Neuronal stem cell (in vitro differentiated cells): ENCODE measurements at regions not wholly inside any gene's neighbourhood (a gene's known extent, or its start where the extent isn't known, plus 50 kb on each side); places are given as distances from the start of the nearest gene placed in this dataset.

ENCODE experiments used
- DNase-seq: peaks from one replicate; pipeline ENCODE4 v3.0.0-alpha.2; 2013; ENCODE audit warnings: low spot score
- H2AFZ ChIP-seq: one replicate; pipeline ENCODE4 v1.6.1; 2013; ENCODE audit warnings: mild to moderate bottlenecking, low read length, inconsistent platforms
- H2AK5ac ChIP-seq: 2 replicates; pipeline ENCODE4 v1.6.1; 2013; ENCODE audit warnings: low read depth, mild to moderate bottlenecking, inconsistent platforms, low read length, moderate library complexity, mixed read lengths
- H2BK120ac ChIP-seq: 2 replicates; pipeline ENCODE4 v1.6.1; 2013; ENCODE audit warnings: low read depth, mild to moderate bottlenecking, inconsistent platforms, low read length, moderate library complexity, mixed read lengths
- H2BK12ac ChIP-seq: one replicate; pipeline ENCODE4 v1.6.1; 2013; ENCODE audit warnings: low read length, inconsistent platforms
- H2BK15ac ChIP-seq: 2 replicates; pipeline ENCODE4 v1.6.1; 2013; ENCODE audit warnings: mild to moderate bottlenecking, low read length, inconsistent platforms, mixed read lengths
- H2BK5ac ChIP-seq: one replicate; pipeline ENCODE4 v1.6.1; 2013; ENCODE audit warnings: inconsistent platforms, mild to moderate bottlenecking, low read length, moderate library complexity
- H3K14ac ChIP-seq: one replicate; pipeline ENCODE4 v1.6.1; 2013; ENCODE audit warnings: low read length, inconsistent platforms
- H3K18ac ChIP-seq: 2 replicates; pipeline ENCODE4 v1.6.1; 2013; ENCODE audit warnings: low read length, inconsistent platforms
- H3K23ac ChIP-seq: 2 replicates; pipeline ENCODE4 v1.6.1; 2013; ENCODE audit warnings: low read depth, mild to moderate bottlenecking, mixed read lengths, low read length, inconsistent platforms; ENCODE audit not compliant: poor library complexity
- H3K27ac ChIP-seq: replicated peaks from 3 replicates; pipeline ENCODE4 v1.5.1; 2013; ENCODE audit warnings: low read length, inconsistent platforms
- H3K27me3 ChIP-seq, 3 experiments: 2 replicates each; pipeline ENCODE4 v1.6.1; 2013; ENCODE audit warnings: low read length in 3 of 3, mild to moderate bottlenecking in 2 of 3, inconsistent platforms in 1 of 3, low read depth in 1 of 3, mixed read lengths in 1 of 3, moderate library complexity in 1 of 3; ENCODE audit not compliant: control insufficient read depth in 3 of 3, insufficient read depth in 3 of 3
- H3K36me3 ChIP-seq, 2 donors: replicated peaks in 1 of 2; 2 replicates each; pipeline ENCODE4 v1.6.1; 2013; ENCODE audit warnings: low read length in 2 of 2; ENCODE audit not compliant: control insufficient read depth in 2 of 2, insufficient read depth in 2 of 2
- H3K4ac ChIP-seq: 2 replicates; pipeline ENCODE4 v1.6.1; 2013; ENCODE audit warnings: inconsistent platforms, mild to moderate bottlenecking, low read length, moderate library complexity
- H3K4me1 ChIP-seq, 2 donors: 1 replicate in 1 of 2; 2 replicates in 1 of 2; pipeline ENCODE4 v1.6.1; 2013; ENCODE audit warnings: low read length in 2 of 2, low read depth in 1 of 2; ENCODE audit not compliant: control insufficient read depth in 2 of 2, insufficient read depth in 1 of 2
- H3K4me2 ChIP-seq: one replicate; pipeline ENCODE4 v1.6.1; 2013; ENCODE audit warnings: mild to moderate bottlenecking, low read length, inconsistent platforms; ENCODE audit not compliant: insufficient read depth, poor library complexity, severe bottlenecking
- H3K4me3 ChIP-seq, 2 donors: 2 replicates each; pipeline ENCODE4 v1.5.1; 2013; ENCODE audit warnings: low read length in 2 of 2, mild to moderate bottlenecking in 2 of 2, inconsistent platforms in 1 of 2, moderate library complexity in 1 of 2
- H3K79me1 ChIP-seq: one replicate; pipeline ENCODE4 v1.6.1; 2013; ENCODE audit warnings: low read depth, mild to moderate bottlenecking, inconsistent platforms, low read length, moderate library complexity
- H3K9ac ChIP-seq: one replicate; pipeline ENCODE4 v1.6.1; 2013; ENCODE audit warnings: mild to moderate bottlenecking, low read depth, low read length, inconsistent platforms; ENCODE audit not compliant: poor library complexity
- H3K9me3 ChIP-seq, 2 donors: replicated peaks in 1 of 2; 2 replicates each; pipeline versions ENCODE3 to v1.6.1; 2013; ENCODE audit warnings: low read length in 2 of 2, mild to moderate bottlenecking in 2 of 2, inconsistent platforms in 1 of 2, low read depth in 1 of 2, mixed read lengths in 1 of 2, moderate library complexity in 1 of 2; ENCODE audit not compliant: control insufficient read depth in 2 of 2, insufficient read depth in 1 of 2
- H4K8ac ChIP-seq: one replicate; pipeline ENCODE4 v1.6.1; 2013; ENCODE audit warnings: low read depth, mild to moderate bottlenecking, inconsistent platforms, low read length, moderate library complexity
- H4K91ac ChIP-seq: one replicate; pipeline ENCODE4 v1.6.1; 2013; ENCODE audit warnings: low read length, low read depth, mild to moderate bottlenecking, inconsistent platforms; ENCODE audit not compliant: poor library complexity
- WGBS, 2 donors: extraction: QIAGEN DNeasy Blood & Tissue Kit; methylation state at CpG; one replicate each; pipeline ENCODE4 v1.1.7; 2013; ENCODE audit warnings: missing lambda C conversion rate in 2 of 2, mixed read lengths in 1 of 2; ENCODE audit not compliant: insufficient read length in 2 of 2, insufficient replicate concordance in 1 of 2; ENCODE audit errors: extremely low coverage in 2 of 2; 5-methylcytosine and 5-hydroxymethylcytosine counted together

DNA sequence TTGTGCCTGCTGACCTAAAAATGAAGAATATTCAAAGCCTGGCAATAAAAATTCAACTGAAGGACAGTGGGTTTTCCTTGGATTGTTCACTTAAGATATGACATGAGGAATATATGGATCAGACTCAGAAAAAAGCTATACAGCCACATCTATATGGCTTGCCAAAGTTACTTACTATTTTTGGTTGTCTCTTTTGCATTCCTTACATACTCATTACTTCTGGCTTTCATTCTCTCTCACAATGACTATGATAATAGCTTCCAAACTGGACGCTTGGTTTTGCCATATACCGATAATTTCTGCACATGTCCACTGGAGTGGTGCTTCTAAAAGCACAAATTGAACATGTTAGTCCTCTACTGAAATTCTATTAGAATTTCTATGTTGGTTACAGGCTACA lies 664.9 kb downstream of the CDH8 start:
- no peak overlapping the region for H3K18ac ChIP-seq
- H3K14ac ChIP-seq: no peak overlapping the region
- no peak overlapping the region for H3K27ac ChIP-seq
- H4K91ac ChIP-seq: no peak overlapping the region
- no peak overlapping the region for H2BK120ac ChIP-seq
- no peak for DNase-seq
- H3K9me3 ChIP-seq: peaks cover 0 to 2% of the 10 kb centered on the region in 2 donors
- no peaks in the 10 kb centered on the region for H3K36me3 ChIP-seq
- H3K27me3 ChIP-seq: no peaks in the 10 kb centered on the region
- no peak overlapping the region for H3K9ac ChIP-seq
- no peak overlapping the region for H2AK5ac ChIP-seq
- no peak overlapping the region for H2BK12ac ChIP-seq
- no peak overlapping the region for H2BK5ac ChIP-seq
- H3K4me2 ChIP-seq: no peak overlapping the region
- H3K79me1 ChIP-seq: no peaks in the 10 kb centered on the region
- WGBS, 2 donors: no CpG with 5 or more reads among the region's 2 CpGs
- H3K4me1 ChIP-seq: peaks cover 0 to 2% of the 10 kb centered on the region in 2 donors
- H3K4ac ChIP-seq: no peak overlapping the region
- H2AFZ ChIP-seq: no peak overlapping the region
- no peak overlapping the region for H3K23ac ChIP-seq
- no peak overlapping the region for H2BK15ac ChIP-seq
- no peak overlapping the region for H3K4me3 ChIP-seq
- no peak overlapping the region for H4K8ac ChIP-seq

DNA sequence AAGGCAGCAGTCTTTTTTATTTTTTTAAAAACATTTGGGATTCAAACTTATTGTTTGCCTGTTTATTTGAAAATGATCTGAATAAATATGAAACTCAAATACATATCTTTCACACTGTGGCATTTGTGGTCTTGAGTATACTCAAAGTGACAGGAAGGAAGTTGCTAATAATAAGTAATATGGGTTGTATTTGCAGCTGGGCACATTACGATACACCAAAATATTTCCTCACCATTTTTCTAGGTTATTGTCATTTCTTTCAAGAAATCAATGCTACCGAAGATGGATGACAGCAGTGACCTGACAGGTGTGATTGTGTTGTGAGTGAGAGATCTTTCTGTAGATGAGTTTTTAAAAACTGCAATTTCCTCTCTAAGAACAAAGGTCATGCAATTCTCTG lies 665.7 kb downstream of the CDH8 start:
- WGBS, 2 donors: no CpG with 5 or more reads among the region's 2 CpGs
- no peak overlapping the region for H3K23ac ChIP-seq

DNA sequence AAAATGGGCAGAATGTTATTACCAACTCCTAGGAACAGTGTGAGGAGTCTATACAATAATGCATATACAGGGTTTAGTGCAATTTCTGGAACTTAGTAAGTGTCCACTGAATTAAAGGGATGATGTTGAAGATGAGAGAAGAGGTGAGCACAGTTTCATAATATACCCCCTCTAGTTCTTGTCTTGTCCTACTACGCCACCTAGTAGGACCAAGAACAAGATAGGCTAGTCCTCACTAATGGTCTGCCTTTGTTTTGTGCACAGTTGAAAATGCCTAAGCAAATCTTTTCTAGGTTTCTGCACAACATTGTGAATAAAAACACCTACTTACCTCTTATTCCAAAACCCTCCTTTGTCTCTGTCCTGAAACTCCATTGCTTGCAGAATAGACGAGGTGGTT lies 670.2 kb downstream of the CDH8 start:
- Histone ChIP-seq H4K8ac (no peak overlapping the region), H3K9ac (no peak overlapping the region), H3K4me3 (no peak overlapping the region), H3K27me3 (no peaks in the 10 kb centered on the region), H2BK15ac (no peak overlapping the region), H3K14ac (no peak overlapping the region), H4K91ac (no peak overlapping the region), H2BK5ac (no peak overlapping the region), H3K4me1 (peaks cover 0 to 2% of the 10 kb centered on the region in 2 donors), H3K18ac (no peak overlapping the region), H3K4me2 (no peak overlapping the region), H3K27ac (no peak overlapping the region), H3K9me3 (no peaks in the 10 kb centered on the region), H3K79me1 (no peaks in the 10 kb centered on the region), H3K36me3 (no peaks in the 10 kb centered on the region), H2BK120ac (no peak overlapping the region), H2BK12ac (no peak overlapping the region), H2AFZ (no peak overlapping the region), H3K23ac (no peak overlapping the region), H3K4ac (no peak overlapping the region), H2AK5ac (no peak overlapping the region)
- no CpG with 5 or more reads among the region's 2 CpGs for WGBS, 2 donors
- no peak for DNase-seq

More for the DNA sequence above, 665.7 kb downstream of the CDH8 start:
- no peak overlapping the region for H2BK5ac ChIP-seq
- H3K79me1 ChIP-seq: no peaks in the 10 kb centered on the region
- H3K4ac ChIP-seq: no peak overlapping the region
- H4K91ac ChIP-seq: no peak overlapping the region
- no peaks in the 10 kb centered on the region for H3K27me3 ChIP-seq
- peaks cover 0 to 2% of the 10 kb centered on the region in 2 donors for H3K9me3 ChIP-seq
- no peak for DNase-seq
- no peak overlapping the region for H2BK120ac ChIP-seq
- no peak overlapping the region for H3K27ac ChIP-seq
- H2AK5ac ChIP-seq: no peak overlapping the region
- no peak overlapping the region for H2BK12ac ChIP-seq
- H3K14ac ChIP-seq: no peak overlapping the region
- H2BK15ac ChIP-seq: no peak overlapping the region
- peaks cover 0 to 2% of the 10 kb centered on the region in 2 donors for H3K4me1 ChIP-seq
- H3K36me3 ChIP-seq: no peaks in the 10 kb centered on the region
- no peak overlapping the region for H3K4me2 ChIP-seq
- no peak overlapping the region for H4K8ac ChIP-seq
- no peak overlapping the region for H3K9ac ChIP-seq
- H2AFZ ChIP-seq: no peak overlapping the region
- no peak overlapping the region for H3K18ac ChIP-seq
- H3K4me3 ChIP-seq: no peak overlapping the region

DNA sequence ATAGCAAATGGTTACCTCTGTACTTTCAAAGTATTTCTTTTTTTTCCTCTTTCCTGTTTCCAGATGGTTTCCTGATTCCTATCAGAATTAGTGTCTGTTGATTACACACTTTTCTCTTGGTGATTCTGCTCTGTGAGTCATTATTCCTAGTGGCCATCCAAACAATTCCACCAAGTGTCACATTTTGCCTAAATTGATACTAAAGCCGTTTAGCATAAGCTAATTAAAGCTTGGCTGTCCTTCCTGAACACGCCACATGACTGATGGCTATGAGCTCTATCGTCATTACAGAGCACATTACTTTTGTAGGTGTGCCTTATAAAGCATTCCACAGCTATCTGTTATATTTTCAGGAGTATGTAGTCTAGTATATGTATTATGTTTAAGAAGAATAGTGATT lies 671.2 kb downstream of the CDH8 start:
- no peak overlapping the region for H3K18ac ChIP-seq
- H4K8ac ChIP-seq: no peak overlapping the region
- no peak overlapping the region for H2BK120ac ChIP-seq
- no peak overlapping the region for H3K23ac ChIP-seq
- DNase-seq: no peak
- H4K91ac ChIP-seq: no peak overlapping the region
- no peak overlapping the region for H3K4me2 ChIP-seq
- peaks cover 0 to 2% of the 10 kb centered on the region in 2 donors for H3K4me1 ChIP-seq
- no peak overlapping the region for H2BK12ac ChIP-seq
- no peaks in the 10 kb centered on the region for H3K27me3 ChIP-seq
- H3K9ac ChIP-seq: no peak overlapping the region
- no peak overlapping the region for H3K14ac ChIP-seq
- H3K79me1 ChIP-seq: no peaks in the 10 kb centered on the region
- no peak overlapping the region for H3K27ac ChIP-seq
- WGBS, 2 donors: no CpG with 5 or more reads among the region's 3 CpGs
- no peaks in the 10 kb centered on the region for H3K36me3 ChIP-seq
- H2BK15ac ChIP-seq: no peak overlapping the region
- H3K9me3 ChIP-seq: peaks cover 0 to under 1% of the 10 kb centered on the region in 2 donors
- no peak overlapping the region for H3K4me3 ChIP-seq
- no peak overlapping the region for H2AK5ac ChIP-seq
- no peak overlapping the region for H2BK5ac ChIP-seq
- no peak overlapping the region for H2AFZ ChIP-seq
- H3K4ac ChIP-seq: no peak overlapping the region
